Inferior parietal cortex (tissue), 1 donor: ENCODE measurements at regions not wholly inside any gene's neighbourhood (a gene's known extent, or its start where the extent isn't known, plus 50 kb on each side); places are given as distances from the start of the nearest gene placed in this dataset.
A peak's percentile ranks its signal among the peaks of the same experiment; 100 is the strongest.

Experiments
- DNase-seq: peaks from one replicate; pipeline ENCODE4 v3.0.0-alpha.2; 2016; ENCODE audit errors: extremely low spot score

DNA sequence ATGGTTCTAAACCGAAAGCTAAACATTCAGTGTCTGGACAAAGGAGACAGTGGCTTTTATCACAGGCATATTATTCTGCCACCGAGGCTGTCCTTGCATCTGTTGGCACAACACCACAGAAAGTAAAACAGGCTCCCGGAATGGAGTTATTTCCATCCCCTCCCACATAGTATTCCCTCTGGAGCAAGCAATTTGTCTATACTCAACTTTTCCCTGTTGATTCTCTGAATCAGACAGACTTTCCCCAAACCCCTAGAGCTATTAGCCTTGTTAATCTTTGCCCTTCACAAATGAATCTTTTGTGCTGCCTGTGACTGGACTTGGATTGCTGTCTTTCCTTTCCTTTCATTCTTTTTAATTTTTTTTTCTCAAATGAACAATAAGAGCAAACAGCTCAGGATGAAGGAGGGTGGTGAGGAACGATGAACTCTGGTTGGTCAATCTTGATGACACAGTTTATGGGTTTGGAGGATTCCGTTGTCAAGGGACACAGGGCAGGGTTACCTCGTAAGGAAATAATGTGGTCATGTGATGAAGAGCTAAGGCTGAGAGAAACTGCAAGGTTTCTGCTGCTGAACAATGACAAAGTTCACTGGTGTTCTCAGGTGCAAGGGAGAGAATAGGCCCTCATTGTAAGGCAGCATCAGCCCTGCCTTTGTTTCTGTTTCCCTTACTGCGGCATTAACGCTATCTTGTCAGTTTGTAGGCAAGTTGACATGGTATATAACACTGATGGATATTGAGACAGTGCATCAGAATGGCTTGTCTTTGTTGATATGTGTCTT lies 275.0 kb upstream of the BMP2 start:
- peak; percentile 18 for DNase-seq

GRCh38 chr20:6490849-6491248 lies 276.6 kb upstream of the BMP2 start:
- no peak for DNase-seq

- no peak for DNase-seq
Observed at GRCh38 chr20:6489361-6490171, 277.9 kb upstream of the BMP2 start.

- no peak for DNase-seq
Observed at GRCh38 chr20:6485351-6485750, 282.1 kb upstream of the BMP2 start.

DNA sequence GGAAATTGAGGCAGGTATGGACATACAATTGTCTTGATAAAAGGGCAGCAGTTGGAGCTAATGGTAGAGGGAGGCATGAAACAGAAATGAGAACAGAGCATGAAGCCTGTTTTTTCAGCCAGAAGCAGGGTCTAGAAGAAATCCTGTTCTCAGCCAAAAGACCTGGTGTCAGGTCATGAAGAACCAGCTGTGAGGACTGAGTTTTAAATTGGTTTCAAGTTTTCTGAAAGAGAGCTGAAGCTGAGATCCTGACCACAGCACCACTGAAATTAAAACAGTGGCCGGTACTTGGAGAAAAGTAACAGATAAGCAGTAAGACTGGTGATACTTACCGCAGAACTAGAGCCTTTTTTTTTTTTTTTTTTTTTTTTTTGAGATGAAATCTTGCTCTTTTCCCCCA lies 283.8 kb upstream of the BMP2 start:
- no peak for DNase-seq

- no peak for DNase-seq
Observed at GRCh38 chr20:6482486-6482885, 285.0 kb upstream of the BMP2 start.

DNA sequence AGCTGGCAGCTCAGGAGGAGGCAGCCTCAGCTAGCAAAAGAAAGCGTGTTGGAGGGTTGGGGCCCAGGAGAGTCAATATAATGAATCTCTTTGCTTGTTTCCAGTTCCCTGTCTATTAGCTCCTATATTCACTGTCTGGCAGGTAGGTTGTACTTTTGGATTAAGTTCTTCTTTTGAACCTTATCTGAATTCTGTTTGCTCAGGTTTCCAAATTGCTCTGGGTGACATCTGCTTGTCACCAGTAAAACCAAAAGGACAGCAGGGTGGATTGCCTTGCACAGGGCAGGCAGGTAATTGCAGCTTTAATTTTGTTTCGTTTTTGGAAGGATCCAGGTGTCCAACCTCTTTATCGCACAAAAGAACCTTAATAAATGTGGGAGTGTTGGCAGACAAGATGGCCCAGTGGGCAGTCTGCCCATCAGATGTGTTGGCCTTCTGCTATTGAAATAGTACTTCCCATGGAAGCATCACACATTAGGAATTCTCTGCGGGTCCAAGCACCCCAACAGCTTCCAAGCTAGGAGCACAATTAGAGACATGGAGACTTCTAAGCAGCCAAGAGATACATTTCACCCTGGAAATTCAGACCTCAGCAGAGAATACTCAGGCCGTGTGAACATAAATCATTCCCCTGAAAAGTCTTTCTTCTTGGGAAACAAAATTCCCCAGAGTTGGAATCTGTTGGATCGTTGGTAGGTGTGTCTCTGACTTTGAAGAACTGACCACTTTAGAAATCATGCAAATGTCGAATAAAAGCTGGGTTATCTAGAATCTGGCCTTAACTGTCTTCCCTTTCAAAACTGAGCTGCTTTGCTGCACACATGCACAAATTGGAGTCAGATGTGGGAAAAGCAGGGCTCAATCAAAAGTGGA lies 286.9 kb upstream of the BMP2 start:
- DNase-seq: no peak

DNA sequence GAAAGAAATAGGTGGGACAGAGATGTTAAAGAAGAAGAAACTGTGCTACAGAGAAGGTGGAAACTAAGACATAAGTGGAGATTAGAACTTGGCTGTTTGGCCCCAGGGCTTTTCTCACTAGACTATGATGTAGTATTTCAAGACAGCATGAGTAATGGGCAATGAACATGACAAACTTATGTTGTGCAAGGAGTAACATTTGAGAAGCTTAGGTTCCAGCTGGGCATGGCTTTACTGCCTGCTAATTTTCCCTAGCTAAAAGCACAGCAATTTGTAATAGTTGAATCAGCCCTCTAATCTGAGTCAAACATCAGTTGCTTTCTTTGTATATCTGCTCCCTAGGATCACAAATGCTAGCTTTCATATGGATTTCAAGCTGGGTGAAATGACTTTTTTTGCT lies 294.3 kb upstream of the BMP2 start:
- no peak for DNase-seq

GRCh38 chr20:6471871-6472270 lies 295.6 kb upstream of the BMP2 start:
- no peak for DNase-seq

DNA sequence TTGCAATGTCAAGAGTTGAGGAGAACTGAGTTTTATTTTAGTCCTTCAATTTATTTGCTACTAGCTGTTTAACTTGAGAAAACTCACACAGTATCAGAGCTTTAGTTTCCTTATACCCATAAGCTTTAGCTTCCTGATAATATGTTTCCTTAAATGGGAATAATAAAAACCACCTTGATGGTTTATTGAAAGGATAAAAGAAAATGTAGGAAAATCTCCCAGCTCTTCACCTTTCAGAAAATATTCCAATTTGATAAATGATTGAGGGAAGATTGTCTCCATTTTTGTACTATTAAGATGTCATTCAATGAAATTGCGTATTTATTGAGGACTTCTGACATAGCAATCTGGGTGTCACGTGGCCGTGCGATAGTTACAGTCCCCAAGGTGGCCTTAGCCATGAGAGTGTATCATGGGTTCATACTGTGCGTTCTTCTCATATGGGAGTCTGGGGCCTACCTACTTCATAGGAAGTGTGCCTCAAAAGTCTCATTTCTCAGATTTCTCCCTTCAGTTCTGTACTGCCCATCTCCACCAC lies 296.3 kb upstream of the BMP2 start:
- no peak for DNase-seq

GRCh38 chr20:6469695-6470094 lies 297.8 kb upstream of the BMP2 start:
- DNase-seq: no peak

DNA sequence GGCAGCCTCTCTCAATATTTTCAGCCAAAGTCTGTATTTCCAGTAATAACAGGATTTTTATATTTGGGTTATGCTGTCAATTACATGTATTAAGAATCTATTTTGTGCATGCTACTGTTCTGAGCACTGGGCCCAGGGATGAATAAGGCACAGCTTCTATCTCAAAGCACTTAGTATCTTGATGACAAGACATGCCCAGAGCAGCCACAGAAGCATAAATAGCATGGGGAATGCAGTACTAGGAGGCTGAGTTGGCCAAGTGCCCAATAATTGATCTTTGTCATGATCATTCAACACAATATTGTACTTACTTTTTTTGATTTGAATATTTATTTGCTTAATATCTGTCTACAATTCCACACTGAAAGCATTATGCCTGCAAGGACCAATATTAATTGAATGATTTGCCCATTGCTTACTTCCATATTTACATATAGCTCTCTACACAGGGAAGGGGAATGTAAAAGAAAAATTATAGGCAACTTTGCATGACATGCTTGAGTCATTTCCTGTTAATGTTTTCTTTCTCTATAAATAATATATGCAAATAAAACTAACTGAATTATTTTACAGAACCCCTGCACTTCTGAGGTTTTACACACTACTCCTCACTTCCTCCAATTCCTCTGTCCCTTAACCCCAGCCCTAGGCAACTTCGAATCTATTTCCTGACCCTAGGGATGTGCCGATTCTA lies 298.9 kb upstream of the BMP2 start:
- DNase-seq: no peak

DNA sequence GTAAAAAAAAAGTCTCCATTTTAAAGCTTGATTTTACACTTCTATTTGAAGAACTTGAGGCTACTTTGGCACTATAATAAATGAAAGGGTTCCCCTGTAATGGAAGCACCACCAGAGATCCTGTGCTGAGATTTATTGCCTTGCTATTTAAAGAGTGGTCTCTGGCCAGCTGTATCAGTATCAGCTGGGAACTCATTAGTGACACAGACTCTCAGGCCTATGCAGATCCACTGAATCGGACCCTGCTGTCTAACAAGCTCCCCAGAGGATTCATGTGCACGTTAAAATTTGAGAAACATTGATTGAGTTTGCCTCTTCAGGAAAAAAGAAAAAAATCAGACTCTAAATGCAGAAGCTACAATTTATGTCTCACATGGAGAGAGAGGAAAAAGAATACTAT lies 299.9 kb upstream of the BMP2 start:
- no peak for DNase-seq

GRCh38 chr20:6466075-6466810 lies 301.2 kb upstream of the BMP2 start:
- no peak for DNase-seq

- no peak for DNase-seq
Observed at GRCh38 chr20:6450841-6451240, 316.6 kb upstream of the BMP2 start.

- DNase-seq: no peak
Observed at GRCh38 chr20:6440443-6440799, 317.6 kb upstream of the FERMT1 start.

- DNase-seq: no peak
Observed at GRCh38 chr20:6439737-6440442, 317.1 kb upstream of the FERMT1 start.

DNA sequence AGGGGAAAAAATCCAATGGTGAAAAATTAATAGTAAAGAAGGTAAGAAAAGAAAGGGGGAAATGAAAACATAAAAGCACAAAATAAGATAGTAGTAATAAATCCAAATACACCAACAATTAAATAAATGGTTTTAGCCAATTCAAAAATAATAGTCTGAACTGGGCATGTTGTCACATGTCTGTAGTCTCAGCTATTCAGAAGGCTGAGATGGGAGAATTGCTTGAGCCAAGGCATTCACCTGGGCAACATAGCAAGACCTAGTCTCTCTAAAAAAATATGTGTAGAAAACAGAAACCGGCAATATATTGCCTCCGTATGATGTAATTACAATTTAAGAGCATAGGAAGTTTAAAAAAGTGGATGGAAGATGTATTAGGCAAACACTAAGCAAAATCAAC lies 311.3 kb upstream of the FERMT1 start:
- no peak for DNase-seq

- DNase-seq: no peak
Observed at GRCh38 chr20:6430381-6430780, 307.6 kb upstream of the FERMT1 start.

DNA sequence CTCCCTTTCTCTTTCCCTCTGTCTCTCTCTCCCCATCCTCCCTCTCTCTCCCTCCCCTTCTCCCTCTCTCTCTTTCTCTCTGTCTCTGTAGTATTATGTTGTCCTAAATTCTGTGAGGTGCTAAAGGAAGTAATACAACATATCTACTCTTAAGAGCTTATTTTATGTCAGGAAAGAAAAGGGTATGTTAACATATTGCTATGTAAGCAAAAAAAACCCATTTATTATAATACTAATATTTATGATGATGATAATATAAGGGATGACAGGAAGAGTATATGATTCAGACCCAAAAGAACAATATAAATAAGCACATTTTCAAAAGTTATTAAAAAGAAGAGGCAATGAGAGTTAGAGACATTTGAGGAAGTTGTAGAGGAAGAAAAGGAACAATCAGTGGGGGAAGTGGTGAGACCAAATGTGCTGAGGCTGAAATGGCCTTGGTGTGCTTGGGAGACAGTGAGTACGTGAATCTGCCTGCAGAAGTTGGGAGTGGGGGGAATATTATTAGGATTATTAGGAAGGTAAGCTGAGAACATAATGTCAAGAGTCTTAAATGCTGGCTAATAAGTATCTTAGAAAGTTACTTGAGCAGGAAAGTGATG lies 303.6 kb upstream of the FERMT1 start:
- no peak for DNase-seq
